ENCODE measurements at regions not wholly inside any gene's neighbourhood (a gene's known extent, or its start where the extent isn't known, plus 50 kb on each side); places are given as distances from the start of the nearest gene placed in this dataset.

GRCh38 chr10:2476812-2477553 is 590.4 kb upstream of the PFKP start:
- H3K27ac ChIP-seq: no peak overlapping the region
- intact Hi-C loops (cut with DNase I): no loop called here
- no peaks in the 10 kb centered on the region for H3K27me3 ChIP-seq
- H3K4me1 ChIP-seq: no peaks in the 10 kb centered on the region
- no peaks in the 10 kb centered on the region for H3K36me3 ChIP-seq
- TF ChIP-seq CTCF (IDR thresholded peaks at IDR 0.05): no peak
- no peak for DNase-seq
- H3K4me3 ChIP-seq: no peak overlapping the region
- no peak for ATAC-seq
- H3K9me3 ChIP-seq: no peaks in the 10 kb centered on the region

GRCh38 chr10:2476218-2476811 is 591.0 kb upstream of the PFKP start:
- no peaks in the 10 kb centered on the region for H3K27me3 ChIP-seq
- H3K9me3 ChIP-seq: no peaks in the 10 kb centered on the region
- no peak overlapping the region for H3K27ac ChIP-seq
- H3K36me3 ChIP-seq: no peaks in the 10 kb centered on the region
- intact Hi-C loops (cut with DNase I): no loop called here
- H3K4me1 ChIP-seq: no peaks in the 10 kb centered on the region
- TF ChIP-seq CTCF (IDR thresholded peaks at IDR 0.05): no peak
- DNase-seq (no peak), ATAC-seq (no peak)
- H3K4me3 ChIP-seq: no peak overlapping the region

GRCh38 chr10:2475711-2476217 is 591.6 kb upstream of the PFKP start:
- H3K36me3 ChIP-seq: no peaks in the 10 kb centered on the region
- no peak for DNase-seq
- no peaks in the 10 kb centered on the region for H3K27me3 ChIP-seq
- intact Hi-C loops (cut with DNase I): no loop called here
- H3K4me1 ChIP-seq: no peaks in the 10 kb centered on the region
- H3K27ac ChIP-seq: no peak overlapping the region
- no peak overlapping the region for H3K4me3 ChIP-seq
- TF ChIP-seq CTCF (IDR thresholded peaks at IDR 0.05): no peak
- no peaks in the 10 kb centered on the region for H3K9me3 ChIP-seq
- ATAC-seq: no peak

GRCh38 chr10:2471811-2472210 is 595.5 kb upstream of the PFKP start:
- Histone ChIP-seq H3K4me1 (no peaks in the 10 kb centered on the region), H3K27ac (no peak overlapping the region), H3K36me3 (no peaks in the 10 kb centered on the region), H3K27me3 (no peaks in the 10 kb centered on the region), H3K9me3 (no peaks in the 10 kb centered on the region), H3K4me3 (no peak overlapping the region)
- intact Hi-C loops (cut with DNase I): no loop called here
- TF ChIP-seq CTCF (IDR thresholded peaks at IDR 0.05): no peak
- ATAC-seq (no peak), DNase-seq (no peak)

- no peak overlapping the region for H3K27ac ChIP-seq
- DNase-seq: no peak
- ATAC-seq: no peak
- H3K4me3 ChIP-seq: no peak overlapping the region
- TF ChIP-seq CTCF (IDR thresholded peaks at IDR 0.05): no peak
- H3K36me3 ChIP-seq: no peaks in the 10 kb centered on the region
- intact Hi-C loops (cut with DNase I): no loop called here
- H3K9me3 ChIP-seq: no peaks in the 10 kb centered on the region
- H3K27me3 ChIP-seq: no peaks in the 10 kb centered on the region
- no peaks in the 10 kb centered on the region for H3K4me1 ChIP-seq
Measured at GRCh38 chr10:2469802-2470201, 597.5 kb upstream of the PFKP start.

Data from upper lobe of right lung (tissue), 1 donor.